NCI-H128 (cell line): ENCODE measurements at regions not wholly inside any gene's neighbourhood (a gene's known extent, or its start where the extent isn't known, plus 50 kb on each side); places are given as distances from the start of the nearest gene placed in this dataset.

ENCODE experiments used
- DNase-seq: peaks from one replicate; lab custom pipeline; 2025; ENCODE audit not compliant: unreplicated experiment; lab: John Stamatoyannopoulos, UW

DNA sequence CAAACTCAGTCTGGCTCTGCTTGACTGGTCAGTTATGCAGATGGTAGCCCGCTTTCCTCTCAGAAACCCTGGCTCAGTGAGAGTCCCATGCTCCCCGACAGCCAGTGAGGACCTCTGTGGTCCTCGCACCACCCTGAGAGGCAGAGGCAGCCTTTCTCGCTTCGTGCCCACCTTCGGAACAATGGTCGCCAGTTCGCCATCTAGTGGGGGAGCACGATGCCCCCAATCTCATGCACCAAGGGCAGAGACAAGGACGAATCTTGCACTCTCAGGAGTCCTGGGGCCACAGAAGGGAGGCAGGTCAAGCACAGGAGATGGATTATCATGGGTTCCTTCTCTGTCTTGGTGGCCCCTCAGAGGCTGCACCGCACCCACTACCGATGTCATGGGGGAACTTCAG is 75.2 kb downstream of the RHCG start:
- DNase-seq, result no peak

DNA sequence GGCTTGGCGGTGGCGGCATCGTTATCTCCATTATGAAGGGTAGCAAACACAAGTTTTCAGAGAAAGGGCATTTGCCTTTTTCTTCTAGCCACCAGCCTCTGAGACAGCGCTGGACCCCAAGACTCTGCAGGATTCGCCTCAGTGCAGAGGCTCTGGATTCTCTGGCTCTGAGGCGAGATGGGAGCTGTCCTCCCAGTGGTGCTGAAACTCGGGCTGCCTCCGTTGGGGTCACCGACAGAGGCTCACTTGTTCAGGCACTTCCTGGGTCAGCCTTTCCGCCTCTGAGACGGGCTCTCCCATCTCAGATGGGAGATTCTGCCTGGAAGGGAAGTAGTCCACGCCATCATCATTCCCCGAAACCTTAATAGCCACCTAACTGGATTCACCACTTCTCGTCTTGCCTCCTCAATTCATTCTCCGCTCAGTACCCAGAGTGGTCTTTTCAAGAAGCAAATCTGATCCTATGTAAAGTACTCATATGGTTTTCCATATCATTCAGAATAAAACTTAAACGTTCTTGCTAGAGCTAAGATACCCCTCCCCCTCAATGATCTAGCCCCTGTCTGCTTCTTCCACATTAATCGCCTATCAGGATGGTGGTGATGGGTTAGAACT is 76.9 kb downstream of the RHCG start:
- DNase-seq, result no peak

GRCh38 chr15:89417206-89417725 is 79.1 kb downstream of the RHCG start:
- DNase-seq, result no peak

- no peak for DNase-seq
These were observed 79.8 kb downstream of the RHCG start for GRCh38 chr15:89416339-89417183.

- DNase-seq, result no peak
These were observed 79.9 kb upstream of the POLG start for GRCh38 chr15:89414571-89414970.

DNA sequence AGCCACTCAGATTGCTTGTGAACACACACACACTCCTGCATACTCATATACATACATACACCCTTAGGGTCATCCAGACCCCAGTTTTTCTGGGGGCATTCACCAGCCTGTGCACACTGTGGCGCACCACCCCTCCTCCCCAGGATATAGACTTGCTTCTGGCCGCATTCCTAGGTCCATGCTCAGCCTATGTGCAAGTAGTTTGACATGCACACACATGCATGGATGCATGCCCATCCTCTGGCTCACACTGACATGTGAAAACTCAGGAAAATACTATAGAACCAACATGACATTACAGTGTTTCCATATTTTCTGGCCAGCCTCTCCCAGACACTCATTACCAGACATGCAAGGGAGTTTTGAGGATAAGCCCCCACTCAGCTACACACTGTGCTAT is 79.3 kb upstream of the POLG start:
- no peak for DNase-seq

DNA sequence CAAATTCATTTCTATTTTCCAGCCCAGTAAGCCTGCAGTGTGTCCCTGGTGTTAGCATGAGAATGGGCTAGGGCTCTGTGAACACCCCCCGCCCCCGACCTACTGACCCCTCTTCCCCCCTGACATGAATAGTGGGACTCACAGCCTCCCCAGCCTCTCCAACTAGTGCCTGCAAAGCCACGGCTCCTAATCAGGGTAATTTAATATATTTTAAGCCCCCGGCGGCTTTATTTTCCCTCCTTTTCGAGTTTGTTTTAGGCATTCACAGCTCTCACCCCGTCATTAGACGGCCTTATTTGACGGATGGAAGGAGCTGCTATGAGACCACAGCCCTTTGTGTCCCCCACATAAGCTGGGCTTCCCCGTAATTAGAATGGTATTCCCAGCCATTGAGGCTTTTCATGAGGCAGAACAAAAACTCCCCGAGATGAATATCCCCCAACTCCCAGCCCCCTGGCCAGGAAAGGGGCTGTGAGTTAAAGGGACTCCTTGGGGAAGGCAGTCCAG is 78.3 kb upstream of the POLG start:
- no peak for DNase-seq

DNA sequence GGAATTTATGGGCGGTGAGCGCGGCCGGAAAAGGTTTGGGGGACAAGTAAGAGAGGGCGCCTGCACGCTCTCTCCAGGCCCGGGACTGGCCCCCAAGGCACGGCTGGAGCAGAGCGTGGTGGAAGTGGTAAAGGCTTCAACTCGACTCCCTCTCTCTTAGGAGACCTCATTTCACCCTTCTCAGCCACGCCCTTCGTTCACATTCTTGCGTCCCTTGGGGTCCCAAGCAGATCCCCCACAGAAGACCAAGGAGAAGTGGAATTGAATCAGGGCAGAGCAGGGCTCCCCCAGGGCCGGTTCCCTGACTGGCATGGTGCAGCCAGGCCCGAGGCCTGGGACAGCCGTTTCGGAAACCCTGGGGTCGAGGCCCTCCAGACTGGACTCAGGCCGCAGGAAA is 75.4 kb upstream of the POLG start:
- DNase-seq, result no peak

DNA sequence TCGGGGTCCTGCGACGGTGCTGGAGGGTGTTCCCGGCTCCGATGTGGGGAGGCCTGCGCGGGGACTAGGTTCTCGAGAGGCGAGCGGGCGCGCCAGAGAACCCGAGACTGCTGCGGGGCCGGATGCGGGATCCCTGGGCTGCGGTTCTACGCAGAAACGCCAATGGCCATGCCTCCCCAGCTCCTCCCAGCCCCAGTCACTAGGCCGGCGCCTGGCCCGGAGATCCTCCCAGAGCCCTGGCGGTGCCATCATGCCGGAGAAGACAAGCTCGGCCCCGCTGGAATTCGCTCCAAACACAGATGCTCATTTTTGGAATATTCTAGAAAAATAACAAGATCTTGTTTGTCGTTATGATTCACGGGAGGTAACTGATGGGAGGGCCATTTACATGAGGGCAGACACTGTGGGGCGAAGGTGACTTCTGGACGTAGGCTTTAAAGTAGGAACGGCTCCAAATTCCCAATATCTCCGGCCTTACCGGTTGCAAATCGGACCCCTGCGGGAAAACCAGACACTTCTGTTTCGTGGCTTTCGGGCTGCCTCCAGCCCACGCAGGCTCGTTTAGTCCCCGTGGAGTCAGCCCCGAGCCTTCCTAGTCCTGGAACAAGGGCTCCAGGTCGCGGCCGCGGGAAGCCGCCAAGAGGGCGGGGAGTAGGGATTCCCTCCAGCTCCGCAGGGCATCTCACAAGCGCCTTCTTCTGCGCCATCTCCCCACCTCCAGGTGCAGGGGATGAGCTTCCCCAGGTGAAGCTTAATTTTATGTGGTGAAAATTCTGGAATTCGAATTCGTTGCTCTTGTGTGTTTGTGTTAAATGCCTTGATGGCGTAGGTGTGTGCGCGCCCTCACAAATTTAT is 74.8 kb upstream of the POLG start:
- no peak for DNase-seq

GRCh38 chr15:89408372-89409183 is 74.0 kb upstream of the POLG start:
- no peak for DNase-seq

GRCh38 chr15:89406940-89407607 is 72.5 kb upstream of the POLG start:
- DNase-seq, result no peak

- no peak for DNase-seq
These were observed 71.8 kb upstream of the POLG start for GRCh38 chr15:89406218-89406939.

DNA sequence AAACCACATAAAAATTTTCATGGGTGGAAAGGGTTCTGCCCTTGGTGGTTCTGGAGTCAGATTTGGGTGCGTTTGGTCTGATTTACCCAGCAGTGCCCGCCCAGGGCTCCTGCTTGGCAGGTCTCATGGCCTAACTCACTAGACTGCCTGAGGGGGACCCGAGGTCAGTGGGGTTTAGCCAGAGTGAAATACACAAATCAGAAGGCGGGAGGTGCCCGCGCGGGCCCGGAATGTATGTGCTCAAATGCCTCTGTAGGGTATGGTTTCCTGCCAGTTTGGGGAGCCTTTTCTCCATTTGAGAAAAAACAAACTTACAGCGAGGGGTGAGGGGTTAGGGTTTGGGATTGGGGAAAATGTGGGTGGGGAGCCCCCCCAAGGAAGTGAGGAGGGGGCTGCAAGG is 70.9 kb upstream of the POLG start:
- DNase-seq, result no peak

DNA sequence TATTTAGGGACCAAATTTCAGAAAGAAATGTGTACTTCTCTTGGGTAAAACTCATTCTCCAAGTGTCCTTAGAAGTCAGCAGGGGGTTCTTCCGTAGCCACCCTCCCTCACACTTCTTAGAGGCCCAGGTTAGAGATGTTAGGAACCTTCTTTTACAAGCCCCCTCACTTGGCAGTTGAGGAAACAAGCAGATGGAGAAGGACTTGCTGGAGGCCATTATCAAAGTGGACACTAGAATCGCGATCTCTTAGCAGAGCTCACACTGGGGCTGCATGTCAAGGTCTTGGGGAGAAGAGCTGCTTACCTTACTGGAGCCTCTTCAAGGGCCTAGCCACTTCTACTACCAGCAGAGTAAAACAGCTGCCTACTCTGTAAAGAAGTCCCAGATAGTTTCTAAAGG is 69.4 kb upstream of the POLG start:
- DNase-seq, result no peak

- DNase-seq, result no peak
These were observed 67.8 kb upstream of the POLG start for GRCh38 chr15:89402518-89402805.

- no peak for DNase-seq
These were observed 67.2 kb upstream of the POLG start for GRCh38 chr15:89401631-89402517.

- DNase-seq, result no peak
These were observed 66.3 kb upstream of the POLG start for GRCh38 chr15:89400782-89401545.
